Colonic mucosa (tissue), 4 donors: ENCODE measurements at regions not wholly inside any gene's neighbourhood (a gene's known extent, or its start where the extent isn't known, plus 50 kb on each side); places are given as distances from the start of the nearest gene placed in this dataset.

Experiments used
- DNase-seq: peaks from one replicate; pipeline ENCODE4 v3.0.0-alpha.2; 2020
- H3K27ac ChIP-seq: fragments of 200-600 bp; one replicate; pipeline ENCODE4 v1.8.0; 2021
- H3K27me3 ChIP-seq: fragments of 200-600 bp; one replicate; pipeline ENCODE4 v1.8.0; 2021
- H3K36me3 ChIP-seq: fragments of 200-600 bp; one replicate; pipeline ENCODE4 v1.8.0; 2021
- H3K4me1 ChIP-seq: fragments of 200-600 bp; one replicate; pipeline ENCODE4 v1.8.0; 2021; ENCODE audit warnings: mild to moderate bottlenecking
- H3K4me3 ChIP-seq: fragments of 200-600 bp; one replicate; pipeline ENCODE4 v1.8.0; 2021
- H3K9ac ChIP-seq, 2 donors: one replicate each; pipeline ENCODE4 v1.7.0; 2013; ENCODE audit warnings: control low read depth in 2 of 2, low read depth in 2 of 2, low read length in 2 of 2
- H3K9me3 ChIP-seq: fragments of 200-600 bp; one replicate; pipeline ENCODE4 v1.8.0; 2021
- CTCF ChIP-seq: fragments of 200-600 bp; IDR thresholded peaks from one replicate; pipeline ENCODE4 v1.8.0; 2022; ENCODE audit warnings: antibody characterized with exemption, mild to moderate bottlenecking
- intact Hi-C: fragments of 100-400 bp; cut with DNase I; formaldehyde crosslinking; loops from one replicate; pipeline ENCODE4 v1.14.1; 2022
- donor health status: healthy.
- donor health status: DM: no; HTN: no; CAD: no.
- donor health status: DM: no; HTN: no; CAD: no.

- H3K9me3 ChIP-seq = no peaks in the 10 kb centered on the region
- DNase-seq = no peak
- no peak for TF ChIP-seq CTCF
- no peaks in the 10 kb centered on the region for H3K36me3 ChIP-seq
- H3K27ac ChIP-seq = peak overlapping the region; percentile 47
- no peaks in the 10 kb centered on the region for H3K27me3 ChIP-seq
- H3K4me1 ChIP-seq = no peaks in the 10 kb centered on the region
- H3K4me3 ChIP-seq = peak overlapping the region; percentile 11
- intact Hi-C loops = no loop called here
- H3K9ac ChIP-seq = peak overlapping the region; percentile 7 to 35
These were observed 130.3 kb upstream of the FUT8 start for GRCh38 chr14:65281991-65282895.

- DNase-seq = no peak
- Histone ChIP-seq H3K4me1 (no peaks in the 10 kb centered on the region), H3K27me3 (no peaks in the 10 kb centered on the region), H3K9ac (peak overlapping the region in 1 of 2 donors; percentile 35), H3K9me3 (no peaks in the 10 kb centered on the region), H3K27ac (peak overlapping the region; percentile 47), H3K4me3 (peak overlapping the region; percentile 6), H3K36me3 (no peaks in the 10 kb centered on the region)
- TF ChIP-seq CTCF = no peak
- intact Hi-C loops = no loop called here
These were observed 129.7 kb upstream of the FUT8 start for GRCh38 chr14:65282896-65283253.

- Histone ChIP-seq H3K27me3 (no peaks in the 10 kb centered on the region), H3K36me3 (no peaks in the 10 kb centered on the region), H3K9me3 (no peaks in the 10 kb centered on the region), H3K9ac (no peak overlapping the region), H3K4me3 (no peak overlapping the region), H3K4me1 (no peaks in the 10 kb centered on the region), H3K27ac (no peak overlapping the region)
- no peak for TF ChIP-seq CTCF
- DNase-seq = no peak
- intact Hi-C loops = no loop called here
These were observed 126.1 kb upstream of the FUT8 start for GRCh38 chr14:65286443-65286842.

GRCh38 chr14:65287264-65288131 is 125.0 kb upstream of the FUT8 start:
- H3K4me1 ChIP-seq = no peaks in the 10 kb centered on the region
- H3K4me3 ChIP-seq = no peak overlapping the region
- peak overlapping the region; percentile 64 for H3K27ac ChIP-seq
- peak overlapping the region in 1 of 2 donors; percentile 43 for H3K9ac ChIP-seq
- DNase-seq = no peak
- no peak for TF ChIP-seq CTCF
- no peaks in the 10 kb centered on the region for H3K27me3 ChIP-seq
- intact Hi-C loops = no loop called here
- no peaks in the 10 kb centered on the region for H3K36me3 ChIP-seq
- H3K9me3 ChIP-seq = no peaks in the 10 kb centered on the region

- no peak overlapping the region for H3K4me3 ChIP-seq
- H3K9ac ChIP-seq = no peak overlapping the region
- no peaks in the 10 kb centered on the region for H3K4me1 ChIP-seq
- no peak overlapping the region for H3K27ac ChIP-seq
- intact Hi-C loops = no loop called here
- no peaks in the 10 kb centered on the region for H3K9me3 ChIP-seq
- no peaks in the 10 kb centered on the region for H3K36me3 ChIP-seq
- no peak for DNase-seq
- H3K27me3 ChIP-seq = no peaks in the 10 kb centered on the region
- TF ChIP-seq CTCF = no peak
These were observed 121.7 kb upstream of the FUT8 start for GRCh38 chr14:65290830-65291229.
